ENCODE measurements at regions not wholly inside any gene's neighbourhood (a gene's known extent, or its start where the extent isn't known, plus 50 kb on each side); places are given as distances from the start of the nearest gene placed in this dataset.
A peak's percentile ranks its signal among the peaks of the same experiment; 100 is the strongest.

- peak; percentile 60 for FAIRE-seq
- TF ChIP-seq SPI1 (IDR thresholded peaks at IDR 0.05; ENCODE audit: low read depth, low read length): no peak
- TF ChIP-seq POLR2AphosphoS5 (IDR thresholded peaks at IDR 0.05; ENCODE audit: low read depth, low read length): no peak
- TF ChIP-seq TAF1 (IDR thresholded peaks at IDR 0.05; ENCODE audit: low read depth, low read length): no peak
- TF ChIP-seq POLR2A (IDR thresholded peaks at IDR 0.05; ENCODE audit: low read depth, low read length): no peak
- TF ChIP-seq POU2F2 (IDR thresholded peaks at IDR 0.05; ENCODE audit: low read depth, low read length): no peak
- no peak for DNase-seq (ENCODE audit: insufficient read length, low spot score)
Observed at GRCh38 chr11:109864834-109865547, 228.2 kb upstream of the ZC3H12C start.

- FAIRE-seq (peak; percentile 75), DNase-seq (ENCODE audit: insufficient read length, low spot score) (no peak)
- TF ChIP-seq TAF1 (IDR thresholded peaks at IDR 0.05; ENCODE audit: low read depth, low read length): no peak
- TF ChIP-seq POLR2AphosphoS5 (IDR thresholded peaks at IDR 0.05; ENCODE audit: low read depth, low read length): no peak
- no peak for TF ChIP-seq POLR2A (IDR thresholded peaks at IDR 0.05; ENCODE audit: low read depth, low read length)
- no peak for TF ChIP-seq POU2F2 (IDR thresholded peaks at IDR 0.05; ENCODE audit: low read depth, low read length)
- no peak for TF ChIP-seq SPI1 (IDR thresholded peaks at IDR 0.05; ENCODE audit: low read depth, low read length)
- no peak for TF ChIP-seq PAX5 (IDR thresholded peaks at IDR 0.05; ENCODE audit: insufficient read depth, low read length, severe bottlenecking)
Observed at GRCh38 chr11:109865548-109866186, 227.5 kb upstream of the ZC3H12C start.

GRCh38 chr11:109867784-109868183 is 225.4 kb upstream of the ZC3H12C start:
- DNase-seq (ENCODE audit: insufficient read length, low spot score) (no peak), FAIRE-seq (peak; percentile 62)
- TF ChIP-seq SPI1 (IDR thresholded peaks at IDR 0.05; ENCODE audit: low read depth, low read length): no peak

GRCh38 chr11:109869536-109869935 is 223.7 kb upstream of the ZC3H12C start:
- no peak for DNase-seq (ENCODE audit: insufficient read length, low spot score)
- TF ChIP-seq TAF1 (IDR thresholded peaks at IDR 0.05; ENCODE audit: low read depth, low read length): no peak
- TF ChIP-seq POLR2A (IDR thresholded peaks at IDR 0.05; ENCODE audit: low read depth, low read length): no peak
- no peak for TF ChIP-seq PAX5 (IDR thresholded peaks at IDR 0.05; ENCODE audit: insufficient read depth, low read length, severe bottlenecking)
- TF ChIP-seq POLR2AphosphoS5 (IDR thresholded peaks at IDR 0.05; ENCODE audit: low read depth, low read length): no peak
- no peak for TF ChIP-seq POU2F2 (IDR thresholded peaks at IDR 0.05; ENCODE audit: low read depth, low read length)
- no peak for TF ChIP-seq SPI1 (IDR thresholded peaks at IDR 0.05; ENCODE audit: low read depth, low read length)
- FAIRE-seq: no peak

GRCh38 chr11:109870297-109870696 is 222.9 kb upstream of the ZC3H12C start:
- FAIRE-seq: peak; percentile 43
- DNase-seq (ENCODE audit: insufficient read length, low spot score): no peak
- peak; percentile 68 for TF ChIP-seq SPI1 (IDR thresholded peaks at IDR 0.05; ENCODE audit: low read depth, low read length)
- TF ChIP-seq POLR2A (IDR thresholded peaks at IDR 0.05; ENCODE audit: low read depth, low read length): no peak

- FAIRE-seq (no peak), DNase-seq (ENCODE audit: insufficient read length, low spot score) (no peak)
- no peak for TF ChIP-seq POLR2A (IDR thresholded peaks at IDR 0.05; ENCODE audit: low read depth, low read length)
- TF ChIP-seq TAF1 (IDR thresholded peaks at IDR 0.05; ENCODE audit: low read depth, low read length): no peak
- no peak for TF ChIP-seq POU2F2 (IDR thresholded peaks at IDR 0.05; ENCODE audit: low read depth, low read length)
- TF ChIP-seq PAX5 (IDR thresholded peaks at IDR 0.05; ENCODE audit: insufficient read depth, low read length, severe bottlenecking): no peak
- TF ChIP-seq SPI1 (IDR thresholded peaks at IDR 0.05; ENCODE audit: low read depth, low read length): no peak
- no peak for TF ChIP-seq POLR2AphosphoS5 (IDR thresholded peaks at IDR 0.05; ENCODE audit: low read depth, low read length)
Observed at GRCh38 chr11:109877043-109877442, 216.1 kb upstream of the ZC3H12C start.

- FAIRE-seq (no peak), DNase-seq (ENCODE audit: insufficient read length, low spot score) (no peak)
- TF ChIP-seq PAX5 (IDR thresholded peaks at IDR 0.05; ENCODE audit: insufficient read depth, low read length, severe bottlenecking): no peak
- no peak for TF ChIP-seq POLR2A (IDR thresholded peaks at IDR 0.05; ENCODE audit: low read depth, low read length)
- TF ChIP-seq POU2F2 (IDR thresholded peaks at IDR 0.05; ENCODE audit: low read depth, low read length): no peak
- no peak for TF ChIP-seq SPI1 (IDR thresholded peaks at IDR 0.05; ENCODE audit: low read depth, low read length)
- no peak for TF ChIP-seq POLR2AphosphoS5 (IDR thresholded peaks at IDR 0.05; ENCODE audit: low read depth, low read length)
- TF ChIP-seq TAF1 (IDR thresholded peaks at IDR 0.05; ENCODE audit: low read depth, low read length): no peak
Observed at GRCh38 chr11:109884501-109884900, 208.7 kb upstream of the ZC3H12C start.

- TF ChIP-seq SPI1 (IDR thresholded peaks at IDR 0.05; ENCODE audit: low read depth, low read length) (no peak), POLR2AphosphoS5 (IDR thresholded peaks at IDR 0.05; ENCODE audit: low read depth, low read length) (no peak), TAF1 (IDR thresholded peaks at IDR 0.05; ENCODE audit: low read depth, low read length) (no peak)
- DNase-seq (ENCODE audit: insufficient read length, low spot score) (no peak), FAIRE-seq (no peak)
Observed at GRCh38 chr11:109885006-109885405, 208.2 kb upstream of the ZC3H12C start.

GRCh38 chr11:109892321-109892794 is 200.8 kb upstream of the ZC3H12C start:
- FAIRE-seq (no peak), DNase-seq (ENCODE audit: insufficient read length, low spot score) (no peak)
- TF ChIP-seq PAX5 (IDR thresholded peaks at IDR 0.05; ENCODE audit: insufficient read depth, low read length, severe bottlenecking) (no peak), SPI1 (IDR thresholded peaks at IDR 0.05; ENCODE audit: low read depth, low read length) (no peak), POLR2AphosphoS5 (IDR thresholded peaks at IDR 0.05; ENCODE audit: low read depth, low read length) (no peak), POLR2A (IDR thresholded peaks at IDR 0.05; ENCODE audit: low read depth, low read length) (no peak), TAF1 (IDR thresholded peaks at IDR 0.05; ENCODE audit: low read depth, low read length) (no peak), POU2F2 (IDR thresholded peaks at IDR 0.05; ENCODE audit: low read depth, low read length) (no peak)

- DNase-seq (ENCODE audit: insufficient read length, low spot score) (no peak), FAIRE-seq (no peak)
- TF ChIP-seq POLR2AphosphoS5 (IDR thresholded peaks at IDR 0.05; ENCODE audit: low read depth, low read length) (no peak), SPI1 (IDR thresholded peaks at IDR 0.05; ENCODE audit: low read depth, low read length) (no peak), PAX5 (IDR thresholded peaks at IDR 0.05; ENCODE audit: insufficient read depth, low read length, severe bottlenecking) (no peak), POU2F2 (IDR thresholded peaks at IDR 0.05; ENCODE audit: low read depth, low read length) (no peak), TAF1 (IDR thresholded peaks at IDR 0.05; ENCODE audit: low read depth, low read length) (no peak), POLR2A (IDR thresholded peaks at IDR 0.05; ENCODE audit: low read depth, low read length) (no peak)
Observed at GRCh38 chr11:109894242-109894641, 198.9 kb upstream of the ZC3H12C start.
